ENCODE measurements at regions not wholly inside any gene's neighbourhood (a gene's known extent, or its start where the extent isn't known, plus 50 kb on each side); places are given as distances from the start of the nearest gene placed in this dataset.

DNA sequence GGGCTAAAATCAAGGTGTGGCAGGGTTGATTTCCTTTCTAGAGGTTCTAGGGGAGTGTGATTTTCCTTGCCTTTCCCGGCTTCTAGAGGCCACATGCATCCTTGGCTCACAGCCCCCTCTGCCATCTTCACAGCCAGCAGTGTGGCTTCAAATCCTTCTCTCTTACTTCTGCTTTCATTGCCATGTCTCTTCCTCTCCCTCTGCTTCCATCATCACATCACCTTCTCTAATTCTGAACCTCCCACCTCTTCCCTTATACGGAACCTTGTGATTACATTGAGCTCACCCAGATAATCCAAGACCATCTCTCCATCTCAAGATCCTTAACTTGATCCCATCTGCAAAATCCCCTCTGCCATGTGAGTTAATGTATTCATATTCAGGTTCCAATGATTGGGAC is 56.2 kb upstream of the RMDN2 start:
- DNase-seq: no peak

DNA sequence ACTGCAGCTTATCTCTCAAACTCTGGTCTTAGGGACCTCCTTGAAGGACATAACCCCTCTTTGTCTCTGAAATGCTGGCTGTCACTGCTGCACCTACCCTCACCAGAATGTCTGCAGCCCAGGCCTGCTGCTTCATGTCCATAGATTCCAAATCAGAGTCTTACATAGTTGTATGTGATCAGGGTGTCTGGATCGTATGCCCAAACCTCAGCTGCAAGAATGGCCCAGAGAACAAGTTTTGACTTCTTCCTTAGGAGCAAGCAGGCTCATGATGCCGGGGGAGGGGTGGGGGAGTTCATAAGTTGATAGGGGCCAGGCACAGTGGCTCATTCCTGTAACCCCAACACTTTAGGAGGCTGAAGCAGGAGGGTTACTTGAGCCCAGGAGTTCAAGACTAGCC is 55.8 kb upstream of the RMDN2 start:
- no peak for DNase-seq

DNA sequence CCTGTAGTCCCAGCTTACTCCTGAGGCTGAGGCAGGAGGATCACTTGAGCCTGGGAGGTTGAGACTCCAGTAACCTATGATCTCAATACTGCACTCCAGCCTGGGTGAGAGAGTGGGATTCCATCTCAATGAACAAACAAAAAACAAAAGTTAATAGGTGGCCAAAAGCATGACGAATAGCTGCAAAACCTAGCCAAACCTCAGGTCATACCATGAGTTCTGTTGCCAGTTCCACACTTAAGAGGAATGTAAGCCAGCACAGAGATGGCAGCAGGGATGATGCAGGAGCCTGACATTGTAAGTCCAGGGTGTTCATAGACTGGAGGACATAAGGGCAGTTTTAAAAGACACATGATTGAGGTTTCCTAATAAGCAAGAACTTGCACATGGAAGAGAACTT is 55.3 kb upstream of the RMDN2 start:
- no peak for DNase-seq

DNA sequence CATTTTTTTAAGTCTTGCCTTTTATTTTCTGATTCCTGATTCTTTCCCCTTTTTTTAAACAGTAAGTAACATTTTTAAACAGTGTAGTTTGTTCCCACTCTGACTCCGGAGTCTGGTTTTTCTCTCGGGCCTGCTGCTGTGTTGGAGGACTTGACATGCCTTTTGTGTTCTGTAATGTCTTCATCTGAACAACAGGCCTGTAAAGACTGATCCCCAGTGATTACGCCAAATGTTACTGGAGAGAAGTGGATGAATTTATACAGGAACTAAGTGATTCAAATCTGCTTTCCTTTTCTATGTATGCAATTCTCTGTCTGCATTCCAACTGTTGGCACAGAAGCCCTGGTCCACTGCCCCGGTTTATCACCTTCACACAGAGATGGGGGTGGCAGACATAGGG is 54.3 kb upstream of the RMDN2 start:
- DNase-seq: no peak

DNA sequence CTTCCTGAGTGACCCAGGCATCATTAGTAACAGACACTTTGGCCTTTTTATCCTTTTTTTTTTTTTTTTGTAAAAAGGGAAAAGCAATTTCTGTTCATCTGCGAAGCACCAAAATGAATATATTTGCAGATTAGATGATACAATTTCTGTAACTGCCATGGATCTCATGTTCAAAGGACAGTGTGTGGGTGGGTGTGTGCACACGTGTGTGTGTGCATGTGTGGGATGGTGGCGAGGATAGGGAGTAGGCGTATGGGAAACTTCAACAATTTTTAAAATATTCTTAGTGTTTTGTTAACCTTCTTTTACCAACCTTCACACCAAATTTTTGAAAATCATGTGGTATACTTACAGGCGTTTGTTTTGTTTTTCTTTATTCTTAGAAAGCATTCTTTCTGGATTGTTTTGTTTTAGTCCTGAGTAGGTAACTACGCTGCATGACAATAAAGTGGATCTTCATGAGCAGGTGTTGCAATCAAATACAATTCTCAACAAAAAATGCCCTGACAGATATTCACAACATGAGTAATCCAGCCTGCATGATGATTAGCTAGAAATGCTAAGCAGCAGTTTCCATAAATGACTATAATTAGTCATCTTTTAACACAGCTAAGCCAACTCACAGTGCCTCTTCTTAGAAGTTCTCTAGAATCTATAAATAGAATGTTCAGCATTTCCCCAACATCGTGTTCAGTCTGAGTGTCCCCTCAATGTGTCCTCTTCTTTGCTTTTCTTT is 53.5 kb upstream of the RMDN2 start:
- no peak for DNase-seq

DNA sequence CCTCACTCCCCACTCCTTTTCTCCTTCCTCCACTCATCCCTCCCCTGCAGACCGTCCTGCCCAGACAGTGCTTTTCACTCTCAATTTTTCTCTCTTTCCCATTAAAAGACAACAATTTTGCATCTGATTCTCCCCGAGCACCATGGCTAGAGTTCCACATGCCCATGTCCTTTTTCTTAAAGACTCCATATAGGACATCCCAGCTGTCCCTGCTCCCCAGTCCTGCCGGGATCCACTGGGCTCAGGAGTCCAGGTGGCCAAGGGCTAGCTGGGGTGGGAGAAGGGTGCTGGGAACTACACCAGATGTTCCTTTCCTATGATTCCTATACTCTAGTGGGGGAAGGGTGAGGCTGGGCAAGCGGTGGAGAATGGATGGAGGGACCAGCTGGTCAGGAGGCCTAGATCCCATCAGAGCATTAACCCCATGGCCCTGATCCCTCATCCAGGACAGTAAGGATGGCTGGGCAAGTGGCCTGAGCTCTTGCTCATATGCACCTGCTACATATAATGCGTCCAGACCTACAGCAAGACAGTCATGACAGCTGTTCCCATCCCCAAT is 52.8 kb upstream of the RMDN2 start:
- DNase-seq: no peak

DNA sequence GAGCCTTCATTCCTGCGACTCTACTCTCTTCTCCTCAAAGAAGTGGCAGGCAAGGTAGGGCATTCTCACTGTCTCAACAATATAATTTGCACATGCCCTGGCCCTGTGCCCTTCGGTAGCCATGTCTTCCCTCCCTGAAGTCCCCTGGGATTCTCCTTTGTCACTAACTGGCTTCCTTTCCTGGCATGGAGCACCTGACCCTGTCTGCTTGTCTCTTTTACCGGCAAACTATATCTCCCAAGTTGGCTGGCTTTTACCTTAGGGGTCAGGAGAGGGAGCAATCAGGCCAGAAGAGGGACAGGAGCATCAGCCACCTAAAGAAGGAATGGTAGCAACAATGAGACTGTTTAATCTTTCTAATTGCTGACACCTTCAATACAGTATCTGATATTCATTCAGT is 51.9 kb upstream of the RMDN2 start:
- no peak for DNase-seq

DNA sequence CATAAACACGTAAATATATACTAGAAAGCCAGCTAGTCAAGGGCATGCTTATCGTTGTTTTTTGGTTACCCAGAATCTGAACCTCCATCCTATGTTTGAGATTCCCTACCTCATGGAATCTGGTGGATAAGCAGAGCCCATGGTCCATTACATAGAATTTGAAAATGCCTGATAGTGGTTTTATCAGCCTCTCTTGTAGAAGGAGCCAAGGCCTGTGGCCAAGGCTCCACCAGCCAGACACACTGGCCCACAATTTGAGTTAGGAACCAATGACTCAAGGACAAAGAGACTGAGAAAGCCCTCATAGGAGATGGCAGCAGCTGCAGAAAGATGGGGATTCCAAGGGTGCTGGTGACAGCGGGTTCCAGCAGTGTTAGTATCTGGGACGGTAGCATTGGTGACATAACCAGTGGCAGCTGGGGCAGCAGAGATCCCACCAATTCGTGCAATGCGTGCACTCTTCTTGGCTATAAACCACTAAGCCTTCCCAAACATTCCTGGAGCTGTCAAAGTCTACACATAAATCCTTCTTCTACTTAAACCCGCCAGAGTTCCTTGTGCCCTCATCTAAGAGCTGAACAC is 51.2 kb upstream of the RMDN2 start:
- DNase-seq: no peak

DNA sequence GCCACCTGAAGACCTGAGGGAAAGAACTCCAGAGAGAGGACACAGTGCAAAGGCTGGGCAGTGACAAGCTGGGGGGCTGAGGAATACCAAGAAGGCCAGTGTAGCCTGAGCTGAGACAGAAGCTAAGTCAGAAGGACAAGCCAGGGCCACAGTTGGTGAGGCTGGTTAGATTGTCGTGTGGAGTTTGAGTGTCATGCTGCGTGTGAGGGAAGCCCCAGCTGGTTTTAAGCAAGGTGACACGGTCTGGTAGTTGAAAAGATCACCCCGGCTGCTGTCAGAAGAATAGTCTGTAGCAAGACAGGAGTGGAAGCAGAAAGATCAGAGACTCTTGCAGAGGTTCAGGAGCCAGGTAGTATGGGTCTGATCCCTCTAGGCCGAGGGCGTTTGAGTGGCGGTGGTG is 50.6 kb upstream of the RMDN2 start:
- DNase-seq: no peak

All from stimulated activated CD4-positive, alpha-beta T cell treated with anti-CD3 and anti-CD28 coated beads, Interleukin-2, amount 100 ng/mL, for 48 hours (primary cell).